ENCODE measurements at regions not wholly inside any gene's neighbourhood (a gene's known extent, or its start where the extent isn't known, plus 50 kb on each side); places are given as distances from the start of the nearest gene placed in this dataset.

- H4K8ac ChIP-seq (ENCODE audit: extremely low read depth, insufficient read depth, low read length) = no peak overlapping the region
- no peak overlapping the region for H3K27ac ChIP-seq (ENCODE audit: low read depth, low read length)
- H3K79me1 ChIP-seq (ENCODE audit: low read depth, low read length) = no peaks in the 10 kb centered on the region; the same call in 1 of the 2 replicates
- ChIA-PET POLR2A (ENCODE audit: partially characterized antibody) (interaction anchor here (1.4 kb wide), 1 partner anchor 9 kb away, joined by 5 read pairs; no protein-coding TSS in a partner anchor), CTCF (ENCODE audit: partially characterized antibody) (interaction anchor here (0.6 to 3.9 kb wide), 10 partner anchors 9 to 397 kb away, joined by 3 to 24 read pairs (median 4); no protein-coding TSS in a partner anchor)
- no peak overlapping the region for H2BK20ac ChIP-seq (ENCODE audit: low read length)
- 90% methylated on average over 5 of the region's 5 CpGs; no CpG with 5 or more reads in 1 of the 2 experiments for WGBS, 2 experiments (ENCODE audit: extremely low coverage in 1 of 2, insufficient coverage in 1 of 2, insufficient read length in 1 of 2, insufficient replicate concordance in 2 of 2, low coverage in 1 of 2, low lambda C conversion rate in 2 of 2, missing lambda C conversion rate in 1 of 2)
- no peak overlapping the region for H2BK120ac ChIP-seq (replicated peaks; ENCODE audit: low read depth, low read length)
- H3K56ac ChIP-seq (replicated peaks; ENCODE audit: insufficient read length, low read depth, low read length) = no peak overlapping the region
- H3K23ac ChIP-seq (ENCODE audit: insufficient read length) = no peak overlapping the region
- H3K23me2 ChIP-seq (ENCODE audit: low read depth, low read length) = no peaks in the 10 kb centered on the region; the same call in 1 of the 2 replicates
- no peak overlapping the region for H3K4ac ChIP-seq (replicated peaks; ENCODE audit: insufficient read length, low read depth, low read length)
- TF ChIP-seq RNF2 (IDR thresholded peaks at IDR 0.05; ENCODE audit: borderline replicate concordance, low read depth, low read length, missing control alignments, poor library complexity, severe bottlenecking) (no peak), RXRA (IDR thresholded peaks at IDR 0.05; ENCODE audit: insufficient read depth, low read depth, low read length) (no peak), CREB1 (IDR thresholded peaks at IDR 0.05) (no peak), RBBP5 (IDR thresholded peaks at IDR 0.05; ENCODE audit: borderline replicate concordance, low read depth, low read length) (no peak), ASH2L (IDR thresholded peaks at IDR 0.05; ENCODE audit: low read length) (no peak)
- H3K18ac ChIP-seq (ENCODE audit: extremely low read depth, low read length) = no peak overlapping the region
- no peaks in the 10 kb centered on the region for H3K79me2 ChIP-seq (ENCODE audit: control insufficient read depth in 1 of 2, insufficient read depth in 2 of 2, low read length in 2 of 2)
- H4K91ac ChIP-seq (replicated peaks; ENCODE audit: insufficient read length, low read length) = no peak overlapping the region
- H2AK5ac ChIP-seq (ENCODE audit: low read depth, low read length) = no peak overlapping the region
- H2BK5ac ChIP-seq (ENCODE audit: low read depth, low read length) = no peak overlapping the region; the same call in 1 of the 2 replicates
- H4K5ac ChIP-seq (ENCODE audit: insufficient read length, low read depth, low read length) = no peak overlapping the region
- H3K4me1 ChIP-seq (replicated peaks in 1 of 4; ENCODE audit: control insufficient read depth in 3 of 4, insufficient read depth in 4 of 4, low read length in 3 of 4) = 0 out of 7 replicates have a peak, but pooled peaks cover 0 to 3% (median 0%) of the 10 kb centered on the region in 4 experiments
- H3K4me2 ChIP-seq (ENCODE audit: insufficient read depth in 1 of 2, low read depth in 2 of 2, low read length in 2 of 2) = no peak overlapping the region
- FAIRE-seq = no peak
- no peak overlapping the region for H3K14ac ChIP-seq (ENCODE audit: insufficient read length)
- H2AFZ ChIP-seq (ENCODE audit: low read length) = no peak overlapping the region
- H2BK12ac ChIP-seq (ENCODE audit: low read depth, low read length) = no peak overlapping the region
- no peak overlapping the region for H3K4me3 ChIP-seq (ENCODE audit: extremely low read depth in 1 of 4, insufficient read depth in 2 of 4, low read depth in 3 of 4, low read length in 4 of 4)
- no peaks in the 10 kb centered on the region for H3K36me3 ChIP-seq (ENCODE audit: control insufficient read depth in 2 of 4, insufficient read depth in 4 of 4, low read length in 3 of 4)
- no peaks in the 10 kb centered on the region for H4K20me1 ChIP-seq (replicated peaks in 1 of 2; ENCODE audit: control insufficient read depth in 1 of 2, insufficient read depth in 2 of 2, low read length in 2 of 2)
- no peak overlapping the region for H3K9ac ChIP-seq (replicated peaks in 1 of 4; ENCODE audit: extremely low read depth in 1 of 4, low read depth in 3 of 4, low read length in 3 of 4)
- no peaks in the 10 kb centered on the region for H3K9me3 ChIP-seq (ENCODE audit: insufficient read depth in 2 of 2, low read depth in 1 of 2, low read length in 1 of 2)
- H3K27me3 ChIP-seq (replicated peaks in 1 of 4; ENCODE audit: control insufficient read depth in 3 of 4, extremely low read depth in 1 of 4, insufficient read depth in 3 of 4, low read length in 3 of 4) = no peaks in the 10 kb centered on the region
- no peak overlapping the region for H2BK15ac ChIP-seq (ENCODE audit: low read length)
- DNase-seq (ENCODE audit: low read depth in 1 of 2, low spot score in 2 of 2) = no peak
Measured at GRCh38 chr21:29477941-29478340, 179.2 kb downstream of the BACH1 start.

Measured in H1 (cell line).